ENCODE measurements at regions not wholly inside any gene's neighbourhood (a gene's known extent, or its start where the extent isn't known, plus 50 kb on each side); places are given as distances from the start of the nearest gene placed in this dataset.

GRCh38 chr2:120424274-120424796 lies 78.4 kb downstream of the INHBB start:
- no peak for TF ChIP-seq POLR2A (IDR thresholded peaks at IDR 0.05)
- no peak for TF ChIP-seq CTCF (IDR thresholded peaks at IDR 0.05)
- no peaks in the 10 kb centered on the region for H3K27me3 ChIP-seq
- H3K9me3 ChIP-seq: no peaks in the 10 kb centered on the region
- H3K4me1 ChIP-seq: no peaks in the 10 kb centered on the region
- intact Hi-C loops (cut with DNase I): no loop called here
- WGBS, 2 donors: 92 to 94% methylated on average over 13 of the region's 13 CpGs
- H3K36me3 ChIP-seq: no peaks in the 10 kb centered on the region
- no peak for DNase-seq
- H3K4me3 ChIP-seq (replicated peaks in 1 of 3): no peak overlapping the region
- H3K27ac ChIP-seq: no peak overlapping the region

- H3K36me3 ChIP-seq: no peaks in the 10 kb centered on the region
- H3K4me1 ChIP-seq: no peaks in the 10 kb centered on the region
- H3K27me3 ChIP-seq: no peaks in the 10 kb centered on the region
- no peak for DNase-seq
- intact Hi-C loops (cut with DNase I): no loop called here
- no peak overlapping the region for H3K27ac ChIP-seq
- no peaks in the 10 kb centered on the region for H3K9me3 ChIP-seq
- H3K4me3 ChIP-seq (replicated peaks in 1 of 3): no peak overlapping the region
- no peak for TF ChIP-seq CTCF (IDR thresholded peaks at IDR 0.05)
- no peak for TF ChIP-seq POLR2A (IDR thresholded peaks at IDR 0.05)
- 90 to 93% methylated on average over 4 to 8 of the region's 16 CpGs for WGBS, 2 donors
Observed at GRCh38 chr2:120425014-120425413, 79.1 kb downstream of the INHBB start.

- Histone ChIP-seq H3K4me3 (replicated peaks in 1 of 3) (no peak overlapping the region), H3K4me1 (no peaks in the 10 kb centered on the region), H3K27me3 (no peaks in the 10 kb centered on the region), H3K9me3 (no peaks in the 10 kb centered on the region), H3K27ac (no peak overlapping the region), H3K36me3 (no peaks in the 10 kb centered on the region)
- DNase-seq: no peak
- 71 to 82% methylated on average over 6 of the region's 6 CpGs for WGBS, 2 donors
- TF ChIP-seq POLR2A (IDR thresholded peaks at IDR 0.05) (no peak), CTCF (IDR thresholded peaks at IDR 0.05) (no peak)
- intact Hi-C loops (cut with DNase I): no loop called here
Observed at GRCh38 chr2:120428748-120429147, 82.8 kb downstream of the INHBB start.

DNA sequence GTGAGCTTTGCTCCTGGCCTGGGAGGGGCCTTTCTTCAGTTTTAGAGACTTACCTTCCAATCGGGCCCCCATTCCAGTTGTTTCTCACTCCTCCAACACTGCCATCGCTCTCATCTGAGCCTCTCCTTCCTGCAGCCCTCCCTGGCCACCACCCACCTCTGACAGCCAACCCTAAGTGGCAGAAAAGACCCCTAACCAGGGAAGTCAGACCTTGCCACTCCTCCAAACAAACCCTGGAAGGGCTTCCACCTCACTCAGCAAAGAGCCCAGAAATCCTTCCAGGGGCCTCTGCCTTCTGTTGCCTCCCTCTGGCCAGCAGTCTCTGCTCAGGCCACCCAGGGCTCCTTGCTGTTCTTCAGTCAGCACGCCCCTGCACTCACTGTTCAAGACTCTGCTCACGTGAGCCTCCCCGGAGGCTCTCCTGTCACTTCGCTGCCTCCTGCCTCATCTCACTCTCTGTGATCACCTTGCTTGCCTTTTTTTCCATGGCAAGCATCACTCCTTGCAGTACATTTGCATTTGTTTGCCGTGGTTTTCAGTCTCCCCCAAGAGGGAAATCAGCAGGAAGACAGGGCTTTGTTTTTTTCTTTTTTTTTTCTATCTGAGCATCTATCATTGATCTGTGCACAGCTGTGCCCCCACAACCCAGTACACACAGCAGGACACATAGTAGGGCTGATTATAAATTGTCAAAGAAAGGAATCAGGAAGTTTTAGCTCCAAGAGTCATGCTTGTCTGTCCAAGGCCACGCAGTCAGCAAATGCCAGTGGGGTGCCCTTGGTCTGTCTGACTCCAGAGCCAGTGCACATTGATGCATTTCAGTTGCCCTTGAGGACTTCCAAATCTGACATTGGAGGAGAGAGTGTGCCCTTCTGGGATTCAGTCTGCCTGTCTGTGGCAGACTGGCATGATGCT lies 83.9 kb downstream of the INHBB start:
- intact Hi-C loops (cut with DNase I): no loop called here
- no peak for DNase-seq
- TF ChIP-seq POLR2A (IDR thresholded peaks at IDR 0.05) (no peak), CTCF (IDR thresholded peaks at IDR 0.05) (no peak)

GRCh38 chr2:120430501-120430830 lies 84.5 kb downstream of the INHBB start:
- intact Hi-C loops (cut with DNase I): no loop called here
- H3K27me3 ChIP-seq: no peaks in the 10 kb centered on the region
- no peaks in the 10 kb centered on the region for H3K36me3 ChIP-seq
- no peaks in the 10 kb centered on the region for H3K4me1 ChIP-seq
- DNase-seq: no peak
- H3K4me3 ChIP-seq (replicated peaks in 1 of 3): no peak overlapping the region
- H3K9me3 ChIP-seq: no peaks in the 10 kb centered on the region
- 77 to 85% methylated on average over 2 to 3 of the region's 5 CpGs for WGBS, 2 donors
- no peak for TF ChIP-seq CTCF (IDR thresholded peaks at IDR 0.05)
- TF ChIP-seq POLR2A (IDR thresholded peaks at IDR 0.05): no peak
- H3K27ac ChIP-seq: no peak overlapping the region

More for the DNA sequence above, 83.9 kb downstream of the INHBB start:
- no peak overlapping the region for H3K27ac ChIP-seq
- H3K4me3 ChIP-seq (replicated peaks in 1 of 3): no peak overlapping the region
- H3K4me1 ChIP-seq: no peaks in the 10 kb centered on the region
- H3K27me3 ChIP-seq: no peaks in the 10 kb centered on the region
- no peaks in the 10 kb centered on the region for H3K36me3 ChIP-seq
- WGBS, 2 donors: 85 to 88% methylated on average over 8 of the region's 8 CpGs
- H3K9me3 ChIP-seq: no peaks in the 10 kb centered on the region
